ENCODE measurements at regions not wholly inside any gene's neighbourhood (a gene's known extent, or its start where the extent isn't known, plus 50 kb on each side); places are given as distances from the start of the nearest gene placed in this dataset.

DNA sequence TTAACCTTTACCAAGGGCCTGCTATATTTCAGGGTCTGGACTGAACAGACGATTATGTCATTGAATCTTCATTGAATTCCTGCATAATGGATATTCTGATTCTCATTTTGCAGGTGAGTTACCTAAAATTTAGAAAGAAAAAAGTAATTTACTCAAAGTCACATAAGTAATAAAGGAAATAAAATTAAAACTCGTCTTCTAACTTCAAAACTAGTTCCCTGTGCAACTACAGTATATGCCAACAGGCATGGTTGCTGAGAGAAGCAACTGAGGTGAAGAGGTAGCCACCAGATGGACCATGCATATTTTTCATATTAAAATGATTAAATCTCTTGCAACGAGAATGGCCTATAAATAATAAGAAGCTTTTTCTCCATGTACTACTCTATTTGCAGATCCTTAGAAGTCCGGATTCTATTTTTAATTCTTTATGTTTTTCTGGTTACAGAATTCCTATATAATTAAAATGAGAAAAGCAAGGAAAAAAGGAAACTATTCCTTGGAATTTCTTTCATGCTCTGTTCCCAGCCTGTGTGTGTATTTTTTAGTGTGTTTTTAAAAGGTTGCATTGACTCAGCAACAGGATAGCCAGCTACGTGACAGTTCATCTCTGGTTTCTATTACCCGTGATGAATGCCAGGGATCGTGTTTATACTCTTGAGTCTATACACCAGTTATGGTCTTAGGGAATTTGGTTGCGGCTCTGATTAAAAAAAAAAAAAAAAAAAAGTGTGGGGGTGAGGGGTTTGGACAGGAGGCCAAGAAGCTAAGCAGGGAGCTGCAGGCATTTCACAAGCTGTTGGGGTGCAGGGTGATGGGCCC is 186.8 kb downstream of the ETS1 start (continued):
- no peak for TF ChIP-seq RARB (CRISPR knock-in tag; IDR thresholded peaks at IDR 0.05)
- TF ChIP-seq ZNF70 (CRISPR knock-in tag; IDR thresholded peaks at IDR 0.05): no peak
- no peak for TF ChIP-seq PPARA (CRISPR knock-in tag; IDR thresholded peaks at IDR 0.05; ENCODE audit: borderline replicate concordance)
- TF ChIP-seq, protein P1, sequence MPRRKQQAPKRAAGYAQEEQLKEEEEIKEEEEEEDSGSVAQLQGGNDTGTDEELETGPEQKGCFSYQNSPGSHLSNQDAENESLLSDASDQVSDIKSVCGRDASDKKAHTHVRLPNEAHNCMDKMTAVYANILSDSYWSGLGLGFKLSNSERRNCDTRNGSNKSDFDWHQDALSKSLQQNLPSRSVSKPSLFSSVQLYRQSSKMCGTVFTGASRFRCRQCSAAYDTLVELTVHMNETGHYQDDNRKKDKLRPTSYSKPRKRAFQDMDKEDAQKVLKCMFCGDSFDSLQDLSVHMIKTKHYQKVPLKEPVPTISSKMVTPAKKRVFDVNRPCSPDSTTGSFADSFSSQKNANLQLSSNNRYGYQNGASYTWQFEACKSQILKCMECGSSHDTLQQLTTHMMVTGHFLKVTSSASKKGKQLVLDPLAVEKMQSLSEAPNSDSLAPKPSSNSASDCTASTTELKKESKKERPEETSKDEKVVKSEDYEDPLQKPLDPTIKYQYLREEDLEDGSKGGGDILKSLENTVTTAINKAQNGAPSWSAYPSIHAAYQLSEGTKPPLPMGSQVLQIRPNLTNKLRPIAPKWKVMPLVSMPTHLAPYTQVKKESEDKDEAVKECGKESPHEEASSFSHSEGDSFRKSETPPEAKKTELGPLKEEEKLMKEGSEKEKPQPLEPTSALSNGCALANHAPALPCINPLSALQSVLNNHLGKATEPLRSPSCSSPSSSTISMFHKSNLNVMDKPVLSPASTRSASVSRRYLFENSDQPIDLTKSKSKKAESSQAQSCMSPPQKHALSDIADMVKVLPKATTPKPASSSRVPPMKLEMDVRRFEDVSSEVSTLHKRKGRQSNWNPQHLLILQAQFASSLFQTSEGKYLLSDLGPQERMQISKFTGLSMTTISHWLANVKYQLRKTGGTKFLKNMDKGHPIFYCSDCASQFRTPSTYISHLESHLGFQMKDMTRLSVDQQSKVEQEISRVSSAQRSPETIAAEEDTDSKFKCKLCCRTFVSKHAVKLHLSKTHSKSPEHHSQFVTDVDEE (CRISPR knock-in tag; IDR thresholded peaks at IDR 0.05): peak; percentile 17; the same call in 1 of the 2 replicates

DNA sequence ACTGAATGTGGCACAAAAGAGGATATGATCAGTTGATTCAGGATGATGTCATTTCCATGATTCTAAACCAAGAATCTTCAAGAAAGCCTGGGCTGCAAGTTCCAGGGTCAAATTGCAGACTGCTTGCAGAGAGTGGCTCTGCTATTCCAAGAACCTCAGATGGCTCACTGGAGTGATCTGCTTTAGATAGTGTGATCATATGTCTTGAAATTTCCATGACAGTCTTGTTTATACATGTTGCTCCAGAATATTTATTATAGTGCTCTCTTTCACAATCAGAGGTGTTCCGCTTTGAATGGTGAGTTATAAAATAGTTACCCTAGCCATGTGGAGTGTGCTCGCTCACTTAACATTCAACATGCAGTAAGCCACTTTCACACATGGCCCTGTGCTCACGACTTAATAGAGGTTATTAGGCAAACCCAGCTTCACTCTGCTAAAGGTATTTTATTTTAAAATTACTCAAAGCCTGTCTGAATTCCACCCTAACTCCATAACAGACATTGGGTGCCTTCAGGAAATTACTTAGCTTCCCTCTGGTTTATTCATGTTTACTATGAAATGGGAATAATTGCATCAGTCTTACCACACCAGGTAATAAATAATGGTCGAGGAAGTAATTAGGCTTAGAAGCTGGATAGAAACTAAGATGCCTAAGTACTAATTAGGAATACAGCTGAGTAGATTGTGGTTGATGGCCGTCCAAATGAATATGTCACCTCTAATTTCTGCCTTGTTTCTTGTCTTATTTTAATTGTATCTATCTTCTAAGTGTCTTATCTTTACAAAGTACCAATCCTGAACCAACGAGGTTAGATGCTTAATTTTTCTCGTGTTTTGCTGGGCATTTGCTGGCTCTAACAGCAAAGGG is 187.9 kb downstream of the ETS1 start:
- peak; percentile 59 for ATAC-seq
- TF ChIP-seq, protein P1 (CRISPR knock-in tag; IDR thresholded peaks at IDR 0.05): no peak
- TF ChIP-seq TCF4 (CRISPR knock-in tag; IDR thresholded peaks at IDR 0.05; ENCODE audit: borderline replicate concordance): no peak
- no peak for TF ChIP-seq RARB (CRISPR knock-in tag; IDR thresholded peaks at IDR 0.05)
- no peak for TF ChIP-seq ESRRG (CRISPR knock-in tag; IDR thresholded peaks at IDR 0.05)
- TF ChIP-seq ZFP30 (CRISPR knock-in tag; IDR thresholded peaks at IDR 0.05): no peak

DNA sequence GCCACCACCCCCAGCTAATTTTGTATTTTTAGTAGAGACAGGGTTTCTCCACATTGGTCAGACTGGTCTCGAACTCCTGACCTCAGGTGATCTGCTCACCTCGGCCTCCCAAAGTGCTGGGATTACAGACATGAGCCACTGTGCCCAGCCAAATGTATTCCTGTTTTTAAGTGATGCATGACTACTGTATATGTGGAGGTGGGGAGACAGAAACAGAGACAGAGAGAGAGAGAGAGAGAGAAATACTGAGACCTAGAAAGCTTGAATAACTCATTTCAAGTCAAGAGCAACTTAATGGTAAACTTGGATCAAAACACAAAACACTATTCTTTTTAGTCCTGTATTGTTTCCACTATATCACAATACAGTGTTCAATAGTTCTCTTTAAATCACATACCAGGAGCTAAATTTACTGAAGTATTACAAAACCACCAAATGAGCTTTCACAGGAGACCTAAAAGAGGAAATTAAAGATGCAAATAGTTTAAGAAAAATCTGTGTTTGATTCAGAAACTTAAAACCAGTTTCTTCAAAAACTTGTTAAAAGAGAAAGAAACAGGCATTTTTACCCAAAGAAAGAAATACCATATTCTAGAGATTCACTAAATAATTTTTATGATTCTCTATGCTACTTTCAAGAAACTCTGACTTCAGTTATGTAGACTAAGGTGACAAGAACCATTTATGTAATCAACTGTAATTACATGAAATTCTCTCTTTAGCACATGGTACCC is 188.7 kb downstream of the ETS1 start:
- ATAC-seq: no peak
- TF ChIP-seq ZNF565 (CRISPR knock-in tag; conservative IDR thresholded peaks at IDR 0.05; ENCODE audit: low read depth) (no peak), GLIS3 (CRISPR knock-in tag; IDR thresholded peaks at IDR 0.05) (no peak), ZNF70 (CRISPR knock-in tag; IDR thresholded peaks at IDR 0.05) (no peak), ZFP30 (CRISPR knock-in tag; IDR thresholded peaks at IDR 0.05) (no peak)

DNA sequence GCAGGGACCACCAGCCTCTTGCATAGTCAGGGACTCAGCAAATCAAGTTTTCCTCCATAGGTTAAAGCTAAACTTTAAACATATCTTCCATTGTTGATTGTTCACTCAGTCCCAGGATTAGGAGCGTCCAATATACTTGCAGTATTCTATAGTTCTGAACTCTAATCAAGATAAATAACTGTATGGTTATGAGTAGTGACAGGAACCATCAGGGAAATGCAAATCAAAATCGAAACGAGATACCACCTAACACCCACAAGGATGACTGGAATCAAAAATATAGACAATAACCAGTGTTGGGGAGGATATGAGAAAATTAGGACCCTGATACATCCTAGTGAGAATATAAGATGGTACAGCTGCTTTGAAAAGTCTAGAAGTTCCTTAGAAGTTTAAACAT is 190.0 kb downstream of the ETS1 start:
- TF ChIP-seq ZFP3 (CRISPR knock-in tag; IDR thresholded peaks at IDR 0.05) (no peak), ZFP30 (CRISPR knock-in tag; IDR thresholded peaks at IDR 0.05) (no peak), BACH2 (CRISPR knock-in tag; IDR thresholded peaks at IDR 0.05; ENCODE audit: borderline replicate concordance) (no peak), ARNTL (CRISPR knock-in tag; IDR thresholded peaks at IDR 0.05; ENCODE audit: borderline replicate concordance, low read depth) (no peak), SNAI2 (CRISPR knock-in tag; IDR thresholded peaks at IDR 0.05) (no peak)

DNA sequence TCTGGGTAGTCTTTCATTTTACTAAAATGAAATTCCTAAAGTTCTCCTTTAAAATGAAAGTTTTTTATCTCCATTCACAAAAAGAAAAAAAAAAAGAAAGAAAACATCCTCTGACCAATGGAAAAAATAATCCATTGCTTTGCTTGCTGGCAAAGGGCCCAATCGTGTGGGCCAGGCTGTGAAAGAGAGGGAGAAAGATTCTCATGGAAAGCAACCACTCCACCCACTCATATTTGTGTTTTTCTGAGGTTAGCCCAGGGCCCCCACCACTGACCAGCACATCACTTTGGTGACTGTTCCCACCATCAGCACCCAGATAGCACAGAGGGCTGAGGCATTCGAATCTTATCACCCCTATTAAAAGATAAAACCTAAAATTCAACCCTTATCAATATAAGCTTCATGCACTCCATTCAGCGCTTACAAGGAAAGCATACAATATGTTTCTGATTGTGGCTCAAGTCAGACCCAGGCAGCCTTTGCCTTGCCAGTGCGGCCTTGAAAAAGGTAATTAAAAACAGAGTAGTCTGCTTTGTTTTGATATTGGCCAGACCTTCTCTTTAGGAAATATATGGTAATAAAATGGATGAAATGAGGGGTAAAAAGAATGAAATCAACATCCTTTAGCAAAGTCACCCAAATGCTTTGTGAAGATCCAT is 192.8 kb downstream of the ETS1 start:
- peak; percentile 82 for ATAC-seq
- TF ChIP-seq, protein P2, sequence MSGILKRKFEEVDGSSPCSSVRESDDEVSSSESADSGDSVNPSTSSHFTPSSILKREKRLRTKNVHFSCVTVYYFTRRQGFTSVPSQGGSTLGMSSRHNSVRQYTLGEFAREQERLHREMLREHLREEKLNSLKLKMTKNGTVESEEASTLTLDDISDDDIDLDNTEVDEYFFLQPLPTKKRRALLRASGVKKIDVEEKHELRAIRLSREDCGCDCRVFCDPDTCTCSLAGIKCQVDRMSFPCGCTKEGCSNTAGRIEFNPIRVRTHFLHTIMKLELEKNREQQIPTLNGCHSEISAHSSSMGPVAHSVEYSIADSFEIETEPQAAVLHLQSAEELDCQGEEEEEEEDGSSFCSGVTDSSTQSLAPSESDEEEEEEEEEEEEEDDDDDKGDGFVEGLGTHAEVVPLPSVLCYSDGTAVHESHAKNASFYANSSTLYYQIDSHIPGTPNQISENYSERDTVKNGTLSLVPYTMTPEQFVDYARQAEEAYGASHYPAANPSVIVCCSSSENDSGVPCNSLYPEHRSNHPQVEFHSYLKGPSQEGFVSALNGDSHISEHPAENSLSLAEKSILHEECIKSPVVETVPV (CRISPR knock-in tag; IDR thresholded peaks at IDR 0.05): peak; percentile 52; the same call in 1 of the 2 replicates
- TF ChIP-seq ARNTL (CRISPR knock-in tag; IDR thresholded peaks at IDR 0.05; ENCODE audit: borderline replicate concordance, low read depth) (no peak), TCF4 (CRISPR knock-in tag; IDR thresholded peaks at IDR 0.05; ENCODE audit: borderline replicate concordance) (peak; percentile 98), SNAI2 (CRISPR knock-in tag; IDR thresholded peaks at IDR 0.05) (no peak; the same call in 1 of the 2 replicates), PPARA (CRISPR knock-in tag; IDR thresholded peaks at IDR 0.05; ENCODE audit: borderline replicate concordance) (no peak), ZNF565 (CRISPR knock-in tag; conservative IDR thresholded peaks at IDR 0.05; ENCODE audit: low read depth) (no peak), ESRRG (CRISPR knock-in tag; IDR thresholded peaks at IDR 0.05) (no peak)
- TF ChIP-seq, protein P1 (CRISPR knock-in tag; IDR thresholded peaks at IDR 0.05): peak; percentile 79; the same call in 1 of the 2 replicates
- TF ChIP-seq, protein P3, sequence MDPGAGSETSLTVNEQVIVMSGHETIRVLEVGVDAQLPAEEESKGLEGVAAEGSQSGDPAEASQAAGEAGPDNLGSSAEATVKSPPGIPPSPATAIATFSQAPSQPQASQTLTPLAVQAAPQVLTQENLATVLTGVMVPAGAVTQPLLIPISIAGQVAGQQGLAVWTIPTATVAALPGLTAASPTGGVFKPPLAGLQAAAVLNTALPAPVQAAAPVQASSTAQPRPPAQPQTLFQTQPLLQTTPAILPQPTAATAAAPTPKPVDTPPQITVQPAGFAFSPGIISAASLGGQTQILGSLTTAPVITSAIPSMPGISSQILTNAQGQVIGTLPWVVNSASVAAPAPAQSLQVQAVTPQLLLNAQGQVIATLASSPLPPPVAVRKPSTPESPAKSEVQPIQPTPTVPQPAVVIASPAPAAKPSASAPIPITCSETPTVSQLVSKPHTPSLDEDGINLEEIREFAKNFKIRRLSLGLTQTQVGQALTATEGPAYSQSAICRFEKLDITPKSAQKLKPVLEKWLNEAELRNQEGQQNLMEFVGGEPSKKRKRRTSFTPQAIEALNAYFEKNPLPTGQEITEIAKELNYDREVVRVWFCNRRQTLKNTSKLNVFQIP (CRISPR knock-in tag; IDR thresholded peaks at IDR 0.05; ENCODE audit: borderline replicate concordance, low read depth): no peak

More for the DNA sequence above, 190.0 kb downstream of the ETS1 start:
- no peak for ATAC-seq
